IMR-90 (cell line): ENCODE measurements at regions not wholly inside any gene's neighbourhood (a gene's known extent, or its start where the extent isn't known, plus 50 kb on each side); places are given as distances from the start of the nearest gene placed in this dataset.

ENCODE experiments used
- ATAC-seq: fragments of 200-7000 bp; cut with Tn5 transposase; 2 replicates; pipeline ENCODE4 v1.9.1; 2020; ENCODE audit warnings: low read depth, mild to moderate bottlenecking, moderate library complexity
- BruUV-seq: library from RNA; stranded (reverse); fragments of 400-500 nt; replicated peaks from 2 replicates; lab custom pipeline; 2021; lab: Mats Ljungman, UMichigan
- CTCF ChIA-PET: fragments of 300-600 bp; formaldehyde crosslinking; extraction: SDS; loops from one replicate; lab custom pipeline; 2021; ENCODE audit warnings: antibody characterized with exemption; lab: Yijun Ruan, JAX
- POLR2A ChIA-PET: fragments of 300-600 bp; sonication (Branson Sonifier 250); formaldehyde crosslinking; loops from one replicate; lab custom pipeline; 2022; ENCODE audit warnings: antibody characterized with exemption; ENCODE audit not compliant: unreplicated experiment; lab: Charles Lee
- DNase-seq: peaks from one replicate; pipeline ENCODE4 v3.0.0; 2013
- H2AFZ ChIP-seq: replicated peaks from 2 replicates; pipeline ENCODE3; 2013; ENCODE audit warnings: low read length, mild to moderate bottlenecking; ENCODE audit not compliant: poor library complexity
- H2AK5ac ChIP-seq: 2 replicates; pipeline ENCODE4 v1.6.1; 2013; ENCODE audit warnings: low read depth, low read length, inconsistent platforms
- H2AK9ac ChIP-seq: replicated peaks from 2 replicates; pipeline ENCODE3; 2013; ENCODE audit warnings: mild to moderate bottlenecking, low read depth, low read length, moderate library complexity; ENCODE audit not compliant: poor library complexity
- H2BK120ac ChIP-seq: 2 replicates; pipeline ENCODE4 v1.6.1; 2013; ENCODE audit warnings: low read depth, low read length, inconsistent platforms
- H2BK15ac ChIP-seq: 3 replicates; pipeline ENCODE4 v1.6.1; 2013; ENCODE audit warnings: low read depth, low read length, inconsistent platforms
- H2BK20ac ChIP-seq: 2 replicates; pipeline ENCODE4 v1.6.1; 2013; ENCODE audit warnings: low read depth, mild to moderate bottlenecking, inconsistent platforms, low read length, moderate library complexity
- H2BK5ac ChIP-seq: 2 replicates; pipeline ENCODE4 v1.6.1; 2013; ENCODE audit warnings: mild to moderate bottlenecking, low read depth, low read length, inconsistent platforms; ENCODE audit not compliant: poor library complexity, severe bottlenecking
- H3K14ac ChIP-seq: replicated peaks from 2 replicates; pipeline ENCODE4 v1.6.1; 2013; ENCODE audit warnings: low read depth, low read length, inconsistent platforms
- H3K18ac ChIP-seq: 2 replicates; pipeline ENCODE4 v1.6.1; 2013; ENCODE audit warnings: low read depth, low read length, control low read depth
- H3K23ac ChIP-seq: 2 replicates; pipeline ENCODE4 v1.6.1; 2013; ENCODE audit warnings: low read depth, low read length, inconsistent platforms
- H3K27ac ChIP-seq: 2 replicates; pipeline ENCODE4 v1.5.1; 2013; ENCODE audit warnings: mild to moderate bottlenecking, control low read depth, low read length; ENCODE audit not compliant: insufficient read depth
- H3K27me3 ChIP-seq: 2 replicates; pipeline ENCODE4 v1.6.1; 2013; ENCODE audit warnings: low read length; ENCODE audit not compliant: control insufficient read depth, insufficient read depth
- H3K36me3 ChIP-seq: 2 replicates; pipeline ENCODE4 v1.6.1; 2013; ENCODE audit warnings: low read length, mixed read lengths; ENCODE audit not compliant: control insufficient read depth, insufficient read depth
- H3K4ac ChIP-seq: 2 replicates; pipeline ENCODE4 v1.6.1; 2013; ENCODE audit warnings: low read depth, low read length, inconsistent platforms
- H3K4me1 ChIP-seq: 2 replicates; pipeline ENCODE4 v1.6.1; 2013; ENCODE audit warnings: low read length, mixed read lengths; ENCODE audit not compliant: control insufficient read depth, insufficient read depth
- H3K4me2 ChIP-seq: 2 replicates; pipeline ENCODE4 v1.6.1; 2013; ENCODE audit warnings: low read depth, mild to moderate bottlenecking, control low read depth, low read length, moderate library complexity
- H3K4me3 ChIP-seq: 2 replicates; pipeline ENCODE4 v1.5.1; 2013; ENCODE audit warnings: low read depth, mild to moderate bottlenecking, control low read depth, low read length, moderate library complexity; ENCODE audit not compliant: insufficient read depth
- H3K56ac ChIP-seq: 2 replicates; pipeline ENCODE4 v1.6.1; 2013; ENCODE audit warnings: low read length, inconsistent platforms; ENCODE audit not compliant: insufficient read depth; ENCODE audit errors: extremely low read depth
- H3K79me1 ChIP-seq, 2 experiments: 2 replicates each; pipeline ENCODE4 v1.6.1; 2013; ENCODE audit warnings: low read length in 2 of 2, inconsistent platforms in 1 of 2, low read depth in 1 of 2
- H3K9ac ChIP-seq: 2 replicates; pipeline ENCODE4 v1.6.1; 2013; ENCODE audit warnings: low read depth, low read length, control low read depth
- H3K9me1 ChIP-seq: 2 replicates; pipeline ENCODE4 v1.6.1; 2013; ENCODE audit warnings: low read length, inconsistent platforms; ENCODE audit not compliant: insufficient read depth
- H3K9me3 ChIP-seq: 2 replicates; pipeline ENCODE4 v1.6.1; 2013; ENCODE audit warnings: low read length; ENCODE audit not compliant: control insufficient read depth, insufficient read depth
- H4K20me1 ChIP-seq: 2 replicates; pipeline ENCODE4 v1.6.1; 2013; ENCODE audit warnings: low read length, inconsistent platforms; ENCODE audit not compliant: insufficient read depth
- H4K5ac ChIP-seq: 2 replicates; pipeline ENCODE4 v1.6.1; 2013; ENCODE audit warnings: mild to moderate bottlenecking, low read depth, low read length, control low read depth
- H4K8ac ChIP-seq, 2 experiments: 2 replicates each; pipeline ENCODE4 v1.6.1; 2013; ENCODE audit warnings: low read depth in 2 of 2, low read length in 2 of 2, control low read depth in 1 of 2, inconsistent platforms in 1 of 2
- H4K91ac ChIP-seq: 2 replicates; pipeline ENCODE4 v1.6.1; 2013; ENCODE audit warnings: low read depth, low read length, inconsistent platforms; ENCODE audit not compliant: insufficient read depth
- CEBPB ChIP-seq: IDR thresholded peaks from 2 replicates; pipeline ENCODE4 v1.6.1; 2012; ENCODE audit warnings: low read depth, low read length, improper control_type of control experiment
- MAZ ChIP-seq: IDR thresholded peaks from 2 replicates; pipeline ENCODE4 v1.6.1; 2012; ENCODE audit warnings: low read depth, mild to moderate bottlenecking, low read length, improper control_type of control experiment, moderate library complexity, borderline replicate concordance
- POLR2A ChIP-seq: IDR thresholded peaks from 2 replicates; pipeline ENCODE4 v1.6.1; 2012; ENCODE audit warnings: mild to moderate bottlenecking, low read depth, low read length
- RAD21 ChIP-seq: IDR thresholded peaks from 2 replicates; pipeline ENCODE4 v1.6.1; 2012; ENCODE audit warnings: low read length, improper control_type of control experiment
- RCOR1 ChIP-seq: IDR thresholded peaks from 2 replicates; pipeline ENCODE4 v1.6.1; 2012; ENCODE audit warnings: mild to moderate bottlenecking, low read length, improper control_type of control experiment; ENCODE audit not compliant: insufficient replicate concordance
- WGBS, 2 experiments: methylation state at CpG; one replicate each; pipeline versions ENCODE4 v1.1.5 to v1.1.7; 2013; ENCODE audit warnings: missing lambda C conversion rate in 2 of 2; ENCODE audit not compliant: insufficient read length in 1 of 2; ENCODE audit errors: extremely low coverage in 2 of 2; 5-methylcytosine and 5-hydroxymethylcytosine counted together
- dilution Hi-C: fragments of 300-500 bp; cut with HindIII; formaldehyde crosslinking; loops from one replicate; pipeline ENCODE4 v1.14.3; 2018; ENCODE audit warnings: low sequenced_read_pairs; ENCODE audit not compliant: unreplicated experiment
- in situ Hi-C: fragments of 300-500 bp; cut with MboI; formaldehyde crosslinking; loops from 3 replicates; pipeline ENCODE4 v1.14.3; 2019; ENCODE audit warnings: low sequenced_read_pairs, inconsistent platforms, mixed read lengths
- intact Hi-C: fragments of 100-400 bp; cut with micrococcal nuclease; formaldehyde crosslinking; loops from 2 replicates; pipeline ENCODE4 v1.10.0; 2022
- TF ChIP-seq, protein P1 (sequence below): fragments of 150-350 bp; IDR thresholded peaks from 2 replicates; pipeline ENCODE4 v1.6.1; 2017; ENCODE audit warnings: mild to moderate bottlenecking, antibody characterized with exemption, low read length, low read depth

DNA sequence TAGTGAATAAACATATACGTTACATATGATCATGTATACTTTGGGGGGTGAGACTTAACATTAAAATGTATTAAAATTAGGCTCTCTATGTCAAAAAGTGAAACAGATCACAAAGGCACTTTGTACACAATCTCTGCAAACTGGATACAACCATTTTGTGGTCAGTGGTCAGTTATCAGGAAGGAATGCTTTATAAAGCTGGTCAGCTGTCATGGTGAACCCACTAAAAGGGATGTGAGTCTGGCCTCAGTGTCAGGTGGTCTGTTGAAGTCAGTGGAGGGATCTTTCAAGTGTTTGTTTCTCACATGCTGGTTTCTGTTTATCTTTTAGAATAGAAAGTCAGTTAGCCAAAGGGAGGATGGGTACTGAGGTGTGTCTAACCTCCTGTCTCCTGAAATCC lies 875.5 kb upstream of the INTU start:
- Histone ChIP-seq H2AK9ac (no peak overlapping the region), H4K20me1 (no peaks in the 10 kb centered on the region), H4K91ac (no peak overlapping the region; the same call in 1 of the 2 replicates), H3K4me2 (peak overlapping the region; percentile 6; the same call in 1 of the 2 replicates), H3K27me3 (no peaks in the 10 kb centered on the region), H3K14ac (no peak overlapping the region), H3K4me1 (0 out of 2 replicates have a peak, but pooled peaks cover 2% of the 10 kb centered on the region), H2BK20ac (no peak overlapping the region), H2AK5ac (no peak overlapping the region), H3K9me3 (no peaks in the 10 kb centered on the region), H3K9ac (no peak overlapping the region), H2BK15ac (no peak overlapping the region), H3K4me3 (no peak overlapping the region), H4K8ac (0 out of 4 replicates have a peak overlapping the region, but pooled peaks of 1 of the 2 experiments have one; percentile 17), H3K79me1 (no peaks in the 10 kb centered on the region), H3K18ac (peak overlapping the region; percentile 4; the same call in 1 of the 2 replicates), H2BK120ac (no peak overlapping the region), H2AFZ (no peak overlapping the region), H3K36me3 (no peaks in the 10 kb centered on the region), H3K9me1 (no peaks in the 10 kb centered on the region), H4K5ac (peak overlapping the region; percentile 42; the same call in 1 of the 2 replicates), H3K27ac (no peak overlapping the region), H3K4ac (no peak overlapping the region), H3K56ac (no peak overlapping the region), H2BK5ac (no peak overlapping the region), H3K23ac (no peak overlapping the region)
- no TSS peak for BruUV-seq
- in situ Hi-C loops = no loop called here
- POLR2A ChIA-PET = no interaction called here
- dilution Hi-C loops = no loop called here
- ATAC-seq (no peak), DNase-seq (peak; percentile 45)
- TF ChIP-seq RAD21 (no peak), CEBPB (no peak), RCOR1 (no peak), POLR2A (no peak), MAZ (no peak)
- TF ChIP-seq, protein P1, sequence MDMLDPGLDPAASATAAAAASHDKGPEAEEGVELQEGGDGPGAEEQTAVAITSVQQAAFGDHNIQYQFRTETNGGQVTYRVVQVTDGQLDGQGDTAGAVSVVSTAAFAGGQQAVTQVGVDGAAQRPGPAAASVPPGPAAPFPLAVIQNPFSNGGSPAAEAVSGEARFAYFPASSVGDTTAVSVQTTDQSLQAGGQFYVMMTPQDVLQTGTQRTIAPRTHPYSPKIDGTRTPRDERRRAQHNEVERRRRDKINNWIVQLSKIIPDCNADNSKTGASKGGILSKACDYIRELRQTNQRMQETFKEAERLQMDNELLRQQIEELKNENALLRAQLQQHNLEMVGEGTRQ = no peak
- intact Hi-C loops = no loop called here
- whole genome bisulfite sequencing, 2 experiments = no CpG with 5 or more reads among the region's 1 CpG
- CTCF ChIA-PET = no interaction called here
